ENCODE measurements at regions not wholly inside any gene's neighbourhood (a gene's known extent, or its start where the extent isn't known, plus 50 kb on each side); places are given as distances from the start of the nearest gene placed in this dataset.
A peak's percentile ranks its signal among the peaks of the same experiment; 100 is the strongest.

DNA sequence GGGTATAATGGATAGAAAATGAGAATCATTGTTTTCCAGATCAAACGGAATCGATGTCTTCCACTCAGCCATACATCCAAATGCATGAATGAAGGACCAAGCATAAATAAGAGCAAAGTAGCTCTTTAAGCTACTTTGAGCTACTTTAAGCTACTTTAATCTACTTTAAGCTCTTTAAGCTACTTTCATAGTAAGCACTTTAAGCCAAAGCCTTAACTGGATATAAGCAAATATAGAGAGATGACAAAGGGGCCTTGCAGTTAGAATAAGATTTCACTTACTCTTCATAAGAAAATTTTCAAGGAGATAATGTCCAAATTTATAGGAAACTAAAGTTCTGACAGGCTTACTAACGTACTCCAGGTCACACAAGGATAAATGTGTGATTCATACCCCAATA is 355.6 kb upstream of the KITLG start:
- H3K4me1 ChIP-seq = peaks cover 33% of the 10 kb centered on the region
- H3K36me3 Mint-ChIP-seq = no peaks in the 10 kb centered on the region
- H3F3A ChIP-seq (ENCODE audit: low read depth) = no peaks in the 10 kb centered on the region
- no peak overlapping the region for H3K27ac ChIP-seq
- no peak overlapping the region for H2AFZ ChIP-seq (replicated peaks)
- no peaks in the 10 kb centered on the region for H3K79me2 ChIP-seq (ENCODE audit: low read depth)
- H3K27ac Mint-ChIP-seq = no peak overlapping the region
- H3K4me3 ChIP-seq = no peak overlapping the region
- H3K27me3 ChIP-seq = no peaks in the 10 kb centered on the region
- TF ChIP-seq EZH2 (IDR thresholded peaks at IDR 0.05) (no peak), EZH2phosphoT487 (IDR thresholded peaks at IDR 0.05) (peak; percentile 95)
- TF ChIP-seq, protein P1, sequence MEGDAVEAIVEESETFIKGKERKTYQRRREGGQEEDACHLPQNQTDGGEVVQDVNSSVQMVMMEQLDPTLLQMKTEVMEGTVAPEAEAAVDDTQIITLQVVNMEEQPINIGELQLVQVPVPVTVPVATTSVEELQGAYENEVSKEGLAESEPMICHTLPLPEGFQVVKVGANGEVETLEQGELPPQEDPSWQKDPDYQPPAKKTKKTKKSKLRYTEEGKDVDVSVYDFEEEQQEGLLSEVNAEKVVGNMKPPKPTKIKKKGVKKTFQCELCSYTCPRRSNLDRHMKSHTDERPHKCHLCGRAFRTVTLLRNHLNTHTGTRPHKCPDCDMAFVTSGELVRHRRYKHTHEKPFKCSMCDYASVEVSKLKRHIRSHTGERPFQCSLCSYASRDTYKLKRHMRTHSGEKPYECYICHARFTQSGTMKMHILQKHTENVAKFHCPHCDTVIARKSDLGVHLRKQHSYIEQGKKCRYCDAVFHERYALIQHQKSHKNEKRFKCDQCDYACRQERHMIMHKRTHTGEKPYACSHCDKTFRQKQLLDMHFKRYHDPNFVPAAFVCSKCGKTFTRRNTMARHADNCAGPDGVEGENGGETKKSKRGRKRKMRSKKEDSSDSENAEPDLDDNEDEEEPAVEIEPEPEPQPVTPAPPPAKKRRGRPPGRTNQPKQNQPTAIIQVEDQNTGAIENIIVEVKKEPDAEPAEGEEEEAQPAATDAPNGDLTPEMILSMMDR (IDR thresholded peaks at IDR 0.05) = no peak
- H3K4me1 Mint-ChIP-seq = peaks cover 50% of the 10 kb centered on the region
- H3K27me3 Mint-ChIP-seq (ENCODE audit: insufficient read depth, low read depth) = no peaks in the 10 kb centered on the region
- no peaks in the 10 kb centered on the region for H3K9me3 ChIP-seq (ENCODE audit: low read depth)
- H3K36me3 ChIP-seq = no peaks in the 10 kb centered on the region
- H3K9me3 Mint-ChIP-seq = peaks cover 1% of the 10 kb centered on the region
- H3K9ac ChIP-seq = no peak overlapping the region
- peak; percentile 29 for DNase-seq (ENCODE audit: low spot score)
- H3K4me2 ChIP-seq = no peak overlapping the region
- H3K4me3 Mint-ChIP-seq = no peak overlapping the region
- no peaks in the 10 kb centered on the region for H4K20me1 ChIP-seq (ENCODE audit: low read depth)

DNA sequence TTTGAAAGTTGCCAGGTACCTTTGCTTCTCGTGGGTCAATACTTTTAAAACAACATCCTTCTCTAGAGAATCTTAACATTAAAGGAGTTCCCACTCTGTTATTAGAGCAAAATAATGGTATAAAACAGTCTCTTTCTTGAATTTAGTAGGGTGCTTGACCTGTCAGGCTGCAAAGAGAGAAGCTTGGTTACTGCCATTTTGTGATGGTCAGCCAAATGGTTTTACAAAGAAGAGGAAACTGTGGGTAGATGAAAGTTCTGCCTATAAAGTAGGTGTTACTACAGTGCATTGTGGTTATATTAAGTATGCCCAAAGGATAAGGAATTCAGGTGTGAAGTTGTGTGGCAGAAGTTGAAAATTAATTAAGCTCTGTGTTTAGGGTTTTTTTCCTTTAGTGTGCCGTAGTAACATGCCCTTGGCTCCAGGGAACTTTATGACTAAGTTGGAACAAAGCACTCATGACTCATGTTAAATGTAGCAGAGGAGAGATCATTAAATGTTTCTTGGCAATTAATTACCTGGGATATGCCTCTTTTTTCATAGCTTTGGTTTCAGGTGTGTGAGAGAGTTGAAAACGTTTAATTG is 354.0 kb upstream of the KITLG start:
- no peak overlapping the region for H3K4me2 ChIP-seq
- H3K36me3 ChIP-seq = no peaks in the 10 kb centered on the region
- no peaks in the 10 kb centered on the region for H3F3A ChIP-seq (ENCODE audit: low read depth)
- no peaks in the 10 kb centered on the region for H3K36me3 Mint-ChIP-seq
- no peak overlapping the region for H3K9ac ChIP-seq
- no peak overlapping the region for H2AFZ ChIP-seq (replicated peaks)
- no peak overlapping the region for H3K27ac ChIP-seq
- H3K4me3 ChIP-seq = no peak overlapping the region
- H3K27me3 Mint-ChIP-seq (ENCODE audit: insufficient read depth, low read depth) = no peaks in the 10 kb centered on the region
- no peaks in the 10 kb centered on the region for H3K79me2 ChIP-seq (ENCODE audit: low read depth)
- H3K4me3 Mint-ChIP-seq = no peak overlapping the region
- peaks cover 34% of the 10 kb centered on the region for H3K4me1 ChIP-seq
- no peaks in the 10 kb centered on the region for H3K9me3 Mint-ChIP-seq
- H3K27ac Mint-ChIP-seq = no peak overlapping the region
- TF ChIP-seq, protein P1 (IDR thresholded peaks at IDR 0.05) = no peak
- TF ChIP-seq EZH2 (IDR thresholded peaks at IDR 0.05) (no peak), EZH2phosphoT487 (IDR thresholded peaks at IDR 0.05) (no peak)
- DNase-seq (ENCODE audit: low spot score) = no peak
- no peaks in the 10 kb centered on the region for H3K27me3 ChIP-seq
- H3K4me1 Mint-ChIP-seq = peaks cover 59% of the 10 kb centered on the region
- H3K9me3 ChIP-seq (ENCODE audit: low read depth) = no peaks in the 10 kb centered on the region
- H4K20me1 ChIP-seq (ENCODE audit: low read depth) = no peaks in the 10 kb centered on the region

DNA sequence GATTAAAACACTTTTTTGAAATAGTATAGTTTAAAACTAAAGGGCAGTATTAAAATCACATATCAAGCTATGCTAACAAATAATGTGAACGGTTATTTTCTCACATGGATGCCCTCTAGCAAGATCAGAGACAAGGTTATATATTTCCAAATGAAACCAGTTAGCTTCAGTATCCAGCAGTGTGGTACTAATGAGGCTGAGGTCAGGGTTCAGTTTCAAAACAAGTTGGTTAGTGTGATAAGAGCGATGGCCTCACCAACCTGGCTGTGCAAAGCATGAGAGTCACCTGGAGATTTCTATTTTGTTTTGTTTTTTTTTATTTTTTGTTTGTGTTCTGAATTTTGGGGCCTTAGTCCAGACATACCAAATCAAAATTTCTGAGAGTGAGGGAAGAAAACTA is 352.2 kb upstream of the KITLG start:
- H3K79me2 ChIP-seq (ENCODE audit: low read depth) = no peaks in the 10 kb centered on the region
- no peaks in the 10 kb centered on the region for H4K20me1 ChIP-seq (ENCODE audit: low read depth)
- H3K36me3 ChIP-seq = no peaks in the 10 kb centered on the region
- Mint-ChIP-seq H3K27ac (peak overlapping the region; percentile 36), H3K4me3 (peak overlapping the region; percentile 48), H3K36me3 (no peaks in the 10 kb centered on the region), H3K9me3 (no peaks in the 10 kb centered on the region), H3K4me1 (peaks cover 59% of the 10 kb centered on the region), H3K27me3 (ENCODE audit: insufficient read depth, low read depth) (no peaks in the 10 kb centered on the region)
- H3K4me1 ChIP-seq = peaks cover 39% of the 10 kb centered on the region
- H3K27me3 ChIP-seq = no peaks in the 10 kb centered on the region
- H3K27ac ChIP-seq = no peak overlapping the region
- no peaks in the 10 kb centered on the region for H3K9me3 ChIP-seq (ENCODE audit: low read depth)
- no peak for TF ChIP-seq EZH2 (IDR thresholded peaks at IDR 0.05)
- no peak for TF ChIP-seq EZH2phosphoT487 (IDR thresholded peaks at IDR 0.05)
- TF ChIP-seq, protein P1 (IDR thresholded peaks at IDR 0.05) = no peak
- H3K4me3 ChIP-seq = no peak overlapping the region
- no peak overlapping the region for H2AFZ ChIP-seq (replicated peaks)
- DNase-seq (ENCODE audit: low spot score) = no peak
- no peaks in the 10 kb centered on the region for H3F3A ChIP-seq (ENCODE audit: low read depth)
- no peak overlapping the region for H3K9ac ChIP-seq
- no peak overlapping the region for H3K4me2 ChIP-seq
